GM18511 (cell line): ENCODE measurements at regions not wholly inside any gene's neighbourhood (a gene's known extent, or its start where the extent isn't known, plus 50 kb on each side); places are given as distances from the start of the nearest gene placed in this dataset.

Experiments used
- ATAC-seq: cut with Tn5 transposase; IDR thresholded peaks from one replicate; pipeline ENCODE4 v1.9.1; 2021; ENCODE audit warnings: mild to moderate bottlenecking, moderate library complexity; ENCODE audit not compliant: unreplicated experiment

DNA sequence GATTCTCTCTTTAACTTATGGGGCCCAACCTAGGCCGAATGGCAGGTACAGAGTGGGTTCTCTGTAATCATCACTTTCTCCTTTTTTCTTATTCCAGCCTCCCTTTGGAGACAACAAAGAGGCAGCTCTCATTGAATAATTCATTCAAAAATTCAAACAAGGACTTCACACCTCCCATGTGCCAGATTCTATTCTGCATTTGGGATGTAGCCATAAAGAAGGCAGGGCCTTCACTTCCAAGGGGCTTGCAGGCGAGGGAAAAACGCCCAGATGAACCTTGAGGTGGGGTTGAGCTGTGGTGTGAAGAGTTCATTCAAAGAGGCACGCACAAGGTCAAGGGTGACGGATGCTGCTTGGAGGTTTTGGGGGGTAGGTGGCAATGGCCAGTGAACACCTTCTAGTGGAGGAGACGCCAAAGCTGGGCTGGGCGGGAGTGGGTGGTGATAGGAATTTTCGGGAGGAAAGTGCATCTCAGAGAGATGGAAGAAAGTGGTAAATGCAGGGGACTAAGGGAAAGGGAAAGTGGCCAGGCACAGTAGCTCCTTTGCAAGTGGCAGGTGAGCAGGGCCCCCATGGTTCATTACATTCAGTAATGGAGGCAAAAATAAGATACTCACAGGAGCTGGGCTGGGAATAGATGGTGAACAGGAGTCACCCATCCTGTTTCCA is 499.6 kb downstream of the MIAT start:
- ATAC-seq, result no peak

DNA sequence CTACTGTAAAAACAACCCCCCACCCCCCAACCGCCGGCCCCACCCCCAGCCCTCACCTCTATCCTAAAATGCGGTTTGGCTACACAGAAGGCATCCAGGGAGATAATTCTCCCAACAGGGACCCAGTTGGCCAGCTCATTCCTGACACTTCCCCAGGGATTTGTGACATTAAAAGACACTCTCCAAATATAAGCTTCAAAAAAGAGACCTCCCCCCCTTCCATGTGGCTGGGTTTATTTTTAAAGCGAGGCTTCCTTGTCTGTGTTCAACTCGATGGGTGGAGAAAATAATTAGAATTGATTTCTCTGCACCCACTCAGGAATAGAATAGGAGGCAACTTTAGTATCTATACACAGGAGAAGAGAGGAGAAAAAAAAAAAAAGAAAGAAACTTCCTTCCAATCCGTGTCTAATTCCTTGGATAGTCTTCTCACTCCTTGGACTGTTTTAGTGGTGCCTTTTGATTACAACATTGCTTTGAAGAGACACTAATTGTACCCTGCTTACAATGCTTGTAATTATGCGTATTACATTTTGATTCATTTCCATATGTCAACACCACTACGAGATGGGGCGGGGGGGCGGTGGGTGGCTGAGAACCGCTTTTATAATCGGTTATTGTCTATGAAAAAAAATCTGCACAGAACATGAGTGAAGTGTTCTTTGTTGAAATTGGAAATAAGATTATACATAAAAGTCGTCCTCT is 500.4 kb downstream of the MIAT start:
- ATAC-seq, result no peak

DNA sequence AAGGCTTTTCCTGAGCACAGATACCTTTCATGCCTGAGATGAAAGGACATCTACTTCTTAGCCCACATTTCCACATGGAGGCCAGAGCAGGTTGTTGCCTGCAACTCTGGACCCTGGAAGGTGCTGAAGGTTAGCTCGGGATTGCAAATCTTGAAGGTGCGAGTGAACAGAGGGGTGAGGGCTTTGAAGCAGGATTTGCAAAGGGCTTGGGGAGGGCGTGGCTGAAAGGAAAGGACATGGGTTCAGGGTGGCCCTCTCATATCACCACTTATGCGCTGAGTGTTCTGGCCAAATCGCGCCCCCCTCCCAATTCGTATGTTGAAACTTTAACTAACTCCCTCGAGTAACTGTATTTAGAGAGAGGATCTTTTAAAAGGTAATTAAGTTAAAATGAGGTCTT is 501.6 kb downstream of the MIAT start:
- ATAC-seq, result no peak

DNA sequence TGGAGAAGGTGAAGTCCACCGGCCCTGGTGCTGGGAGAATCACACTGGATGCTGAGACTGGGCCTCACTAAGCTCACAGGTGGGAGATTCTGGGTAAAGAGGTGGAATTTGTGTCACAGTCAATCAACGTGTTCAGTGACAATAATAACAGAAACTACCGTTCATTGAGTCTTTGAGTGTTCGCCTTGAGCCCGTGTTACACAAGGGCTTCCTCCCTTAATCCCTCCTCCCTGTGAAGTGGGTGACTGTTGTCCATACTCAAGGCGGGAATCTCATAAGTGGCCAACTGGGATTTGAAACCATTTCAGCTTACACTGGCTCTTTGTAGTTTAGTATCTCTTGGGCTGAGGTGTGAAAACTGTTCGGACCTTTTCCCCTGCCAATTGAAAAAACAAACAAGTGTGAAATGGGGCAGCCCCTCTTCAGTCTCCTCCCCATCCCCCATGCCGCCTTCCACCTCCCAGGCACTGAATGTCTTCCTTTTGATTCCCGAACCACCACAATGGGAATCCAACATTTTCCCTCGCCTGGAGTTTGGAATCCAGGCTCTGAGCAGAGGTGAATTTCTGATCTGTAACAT is 502.4 kb downstream of the MIAT start:
- ATAC-seq, result no peak

DNA sequence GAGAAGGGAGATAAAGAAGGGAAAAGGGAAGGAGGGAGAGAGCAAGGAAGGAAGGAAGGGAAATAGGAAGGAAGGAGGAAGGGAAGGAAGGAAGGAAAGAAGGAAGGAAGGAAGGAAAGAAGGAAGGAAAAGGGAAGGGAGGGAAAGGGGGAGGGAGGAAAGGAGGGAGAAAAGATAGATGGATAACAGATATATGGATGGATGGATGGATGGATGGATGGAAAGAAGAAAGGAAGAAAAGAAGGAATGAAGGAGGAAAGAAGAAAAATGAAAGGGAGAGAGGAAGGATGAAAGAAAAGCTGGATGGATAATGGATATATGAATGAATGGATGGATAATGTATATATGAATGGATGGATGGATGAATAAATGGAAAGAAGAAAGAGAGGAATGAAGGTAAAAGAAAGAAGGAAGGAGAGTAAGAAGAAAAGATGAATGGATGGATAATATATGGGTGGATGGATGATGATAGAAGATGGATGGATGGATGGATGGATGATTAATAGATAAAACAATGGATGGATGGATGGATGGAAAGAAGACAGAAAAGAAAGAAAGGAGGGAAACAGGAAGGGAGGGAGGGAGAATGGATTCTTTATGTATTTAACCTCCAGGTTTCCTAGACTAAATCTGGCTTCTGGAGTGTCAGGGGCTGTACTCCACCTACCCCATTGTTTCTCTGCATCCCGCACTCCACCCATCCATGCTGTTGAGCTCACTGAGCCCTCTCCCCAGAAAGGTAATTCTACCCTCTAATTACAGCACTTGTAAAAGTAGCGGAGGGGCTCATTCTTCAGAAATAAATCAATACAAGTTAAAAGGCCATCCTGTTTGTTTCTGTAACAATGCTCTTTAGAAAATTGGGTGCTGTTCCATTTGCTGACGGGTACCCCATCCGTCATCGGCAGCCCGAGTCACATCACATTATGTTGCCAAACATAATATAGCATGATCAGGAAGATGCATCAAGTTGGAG is 506.1 kb downstream of the MIAT start:
- ATAC-seq, result no peak

DNA sequence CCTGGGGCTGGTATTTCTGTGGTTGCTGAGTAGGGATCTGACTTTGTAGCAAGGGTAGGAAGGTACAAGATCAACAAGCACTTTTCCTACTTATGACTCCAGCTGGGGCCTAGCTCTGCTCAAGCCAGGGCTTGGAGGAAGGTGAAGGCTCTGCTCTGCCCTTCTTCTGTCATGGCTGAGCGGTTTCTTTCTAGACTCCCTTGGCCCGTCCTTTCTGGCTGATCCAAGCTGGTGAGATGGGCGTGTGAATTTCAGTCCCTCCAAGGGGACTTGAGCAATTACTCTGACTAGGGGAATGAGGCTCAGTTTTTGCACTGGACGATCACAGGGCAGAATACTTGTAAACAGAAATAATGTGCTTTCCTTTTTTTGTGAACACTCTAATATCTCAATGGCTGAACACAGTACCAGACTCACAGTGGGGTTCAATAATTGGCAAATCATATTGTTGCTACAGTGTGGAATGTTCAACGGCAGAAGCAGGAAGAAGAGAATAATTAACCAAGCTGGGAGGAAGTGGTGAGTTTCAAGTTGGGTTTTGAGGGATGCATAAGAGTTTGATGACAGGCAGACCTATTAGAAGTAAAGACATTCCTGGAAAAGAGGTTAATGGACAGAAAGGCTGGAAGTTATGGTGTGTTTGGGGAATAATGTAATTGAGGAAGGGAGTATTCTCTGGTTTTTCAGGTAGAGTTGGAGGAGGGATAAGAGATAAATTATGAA is 507.6 kb downstream of the MIAT start:
- ATAC-seq, result no peak

DNA sequence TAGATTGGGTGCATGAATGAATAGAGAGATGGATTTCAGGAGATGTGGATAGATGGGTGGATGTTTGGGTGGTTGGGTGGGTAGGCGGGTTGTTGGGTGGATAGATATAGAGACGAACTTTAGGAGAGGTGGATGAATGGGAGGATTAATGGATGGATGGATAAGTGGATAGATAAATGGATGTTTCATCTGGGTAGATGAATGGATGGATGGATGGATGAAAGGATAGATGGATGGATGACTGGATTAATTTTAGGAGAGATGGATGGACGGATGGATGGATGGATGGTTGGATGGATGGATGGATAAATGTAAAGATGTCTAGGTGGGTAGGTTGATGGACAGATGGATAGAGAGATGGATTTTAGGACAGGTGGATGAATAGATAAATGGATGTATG is 511.3 kb downstream of the MIAT start:
- ATAC-seq, result no peak

DNA sequence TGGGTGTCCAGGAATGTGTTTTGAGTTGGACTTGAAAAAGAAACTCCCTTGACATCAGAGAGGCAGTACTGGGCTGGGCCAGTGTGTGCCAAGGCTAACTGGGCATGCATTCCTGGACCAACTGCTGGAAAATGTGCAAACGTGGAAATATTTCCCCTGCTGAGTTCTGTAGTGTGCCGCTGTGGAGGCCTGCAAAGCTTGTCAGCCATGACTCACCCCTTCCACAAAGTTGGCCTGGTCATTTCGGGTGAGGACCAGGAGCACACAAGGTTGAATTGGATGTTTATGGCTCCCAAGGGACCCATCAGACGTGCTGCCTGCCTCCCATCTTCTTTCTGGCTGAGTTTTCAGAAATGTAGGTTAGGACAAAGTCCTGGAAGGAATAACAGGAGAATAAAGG is 513.1 kb downstream of the MIAT start:
- no peak for ATAC-seq

DNA sequence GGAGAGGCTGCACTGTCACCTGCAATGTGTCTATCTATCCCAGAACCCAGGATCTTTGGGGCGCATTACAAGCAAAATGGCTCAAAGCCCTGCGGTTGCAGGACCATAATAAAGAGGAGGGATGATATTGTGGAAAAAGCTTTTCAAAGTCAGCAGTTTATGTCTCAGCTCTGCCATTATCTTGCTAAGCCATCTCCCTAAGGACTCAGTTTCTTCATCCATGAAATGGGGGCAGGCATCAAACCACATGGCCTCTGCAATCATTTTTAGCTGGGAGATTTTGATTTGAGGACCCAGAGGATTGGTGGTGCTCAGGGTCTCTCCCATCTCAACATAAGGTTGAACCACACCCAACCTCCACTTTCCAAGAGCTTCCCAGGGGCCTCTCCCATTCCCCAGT is 513.8 kb downstream of the MIAT start:
- ATAC-seq, result no peak

DNA sequence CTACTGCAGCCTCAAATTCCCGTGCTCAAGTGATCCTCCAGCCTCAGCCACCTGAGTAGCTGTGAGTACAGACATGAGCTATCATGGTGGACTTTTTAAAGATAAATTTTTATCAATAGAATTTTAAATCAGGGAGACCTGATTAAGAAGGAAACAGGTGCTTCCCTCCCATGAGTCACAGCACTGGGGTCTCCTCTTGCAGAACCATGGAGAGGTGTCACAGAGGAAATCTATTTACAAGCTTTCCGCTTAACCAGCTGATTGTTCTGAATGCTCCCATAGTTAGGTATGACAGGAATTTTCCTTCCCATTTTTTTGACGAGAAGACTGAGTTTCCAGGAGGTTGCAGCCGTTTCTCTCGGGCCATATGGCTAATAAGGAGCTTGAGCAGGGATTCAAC is 516.1 kb downstream of the MIAT start:
- ATAC-seq, result no peak

DNA sequence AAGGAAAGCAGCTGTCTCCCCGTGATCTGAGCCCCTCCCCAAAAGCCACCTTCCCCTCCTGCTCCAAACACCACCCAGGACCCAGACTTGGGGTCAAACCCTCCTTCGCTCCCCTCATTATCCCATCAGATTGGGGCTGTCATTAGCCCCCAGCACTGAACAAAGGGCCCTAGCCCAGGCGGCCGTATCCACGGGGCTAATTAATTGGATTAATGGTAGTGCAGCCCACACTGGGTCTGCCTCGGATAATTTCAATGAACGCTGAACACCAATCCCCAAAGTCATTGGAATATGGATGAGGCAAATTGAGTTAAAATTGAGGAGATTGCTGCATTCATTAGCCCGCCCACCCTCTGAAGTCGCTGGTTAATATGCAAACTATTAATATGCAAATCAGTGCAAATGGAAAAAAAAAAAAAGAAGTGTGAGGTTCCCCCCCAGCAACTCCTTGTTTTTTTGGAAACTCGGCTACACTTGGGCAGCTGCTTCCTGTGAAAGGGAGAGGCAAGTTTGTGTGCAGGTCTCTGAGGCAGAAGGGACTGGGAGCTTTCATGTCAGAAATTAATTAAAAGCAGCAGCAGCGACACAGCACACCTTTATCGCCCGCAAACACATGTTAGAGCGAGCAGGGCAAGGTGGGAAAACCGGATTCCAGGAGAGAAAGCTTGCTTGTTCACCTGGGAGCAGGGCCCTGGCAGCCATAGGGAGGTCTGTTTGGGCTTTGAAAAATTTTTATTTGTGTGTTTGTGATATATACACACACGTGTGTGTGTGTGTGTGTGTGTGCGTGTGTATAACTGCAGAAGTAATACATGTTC is 517.8 kb downstream of the MIAT start:
- no peak for ATAC-seq

DNA sequence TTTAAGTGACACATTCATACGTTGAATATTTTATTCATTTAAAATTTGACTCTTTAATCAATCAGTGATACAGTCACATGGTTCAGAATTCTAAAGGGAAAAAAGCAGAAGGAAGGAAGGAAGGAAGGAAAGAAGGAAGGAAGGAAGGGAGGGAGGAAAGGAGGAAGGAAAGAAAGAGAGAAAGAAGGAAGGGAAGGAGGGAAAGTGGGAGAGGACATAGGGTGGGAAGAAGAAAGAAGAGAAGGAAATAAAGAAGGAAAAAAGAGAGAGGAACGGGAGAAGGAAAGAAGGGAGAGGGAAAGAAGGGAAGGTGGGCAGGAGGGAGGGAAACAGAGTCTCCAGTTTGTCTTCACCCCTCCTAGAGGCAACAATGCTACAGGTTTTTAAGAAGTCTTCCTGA is 518.6 kb downstream of the MIAT start:
- ATAC-seq, result no peak

DNA sequence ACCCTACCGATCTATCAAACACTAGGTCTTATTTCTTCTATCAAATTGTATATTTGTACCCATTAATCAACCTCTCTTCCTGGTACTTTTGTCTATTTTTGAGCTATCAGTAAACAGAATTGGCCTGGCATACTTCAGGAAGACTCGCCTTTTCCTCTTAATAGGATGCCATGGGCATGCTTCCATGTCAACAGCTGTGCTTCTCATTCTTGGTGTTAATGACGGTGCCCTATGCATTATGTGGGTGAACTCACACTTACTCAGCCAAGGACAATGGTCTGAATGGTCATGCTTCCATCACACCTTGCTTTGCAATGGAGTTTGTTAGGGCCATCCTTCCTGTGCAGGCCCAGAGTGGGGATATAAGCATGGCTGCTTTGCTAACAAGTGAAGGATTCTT is 521.8 kb downstream of the MIAT start:
- ATAC-seq, result no peak

DNA sequence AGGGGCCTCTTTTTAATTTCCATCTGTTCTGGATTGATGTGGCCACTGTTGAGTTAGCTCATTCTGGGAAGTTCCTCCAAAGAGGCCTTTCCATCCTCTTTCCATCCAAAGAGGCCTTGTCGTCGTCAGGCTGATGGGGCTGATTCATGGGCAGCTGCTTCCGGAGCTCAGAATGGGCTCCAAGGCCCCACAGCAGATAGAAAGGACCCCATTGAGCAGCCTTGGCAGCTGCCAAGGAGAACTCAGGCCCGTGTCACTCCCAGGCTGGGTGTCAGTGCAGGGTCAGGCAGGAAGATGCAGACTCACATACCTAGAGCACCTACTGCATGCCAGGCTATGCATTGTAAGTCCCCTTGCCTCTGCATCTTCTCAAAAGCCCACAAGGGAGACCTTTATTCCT is 524.1 kb downstream of the MIAT start:
- ATAC-seq, result no peak

DNA sequence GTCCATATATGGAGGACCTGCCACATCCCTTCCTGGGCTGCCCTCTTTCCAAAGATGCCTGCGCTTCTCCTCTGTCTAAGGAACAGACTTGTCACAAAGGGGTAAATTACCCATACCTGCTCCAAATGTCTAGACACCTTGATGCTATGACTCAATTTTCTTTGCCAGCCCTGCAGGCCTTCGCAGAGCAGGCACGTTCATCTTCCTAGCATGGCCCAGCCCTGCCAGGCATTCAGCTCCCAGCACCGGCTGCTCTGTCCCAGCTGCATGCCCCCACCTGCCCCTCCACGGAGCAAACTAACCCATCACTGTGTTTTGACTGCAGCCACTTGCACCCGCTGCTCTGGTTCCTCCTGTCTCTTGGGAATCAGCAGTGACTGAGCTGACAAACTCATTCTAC is 526.1 kb downstream of the MIAT start:
- ATAC-seq, result no peak

DNA sequence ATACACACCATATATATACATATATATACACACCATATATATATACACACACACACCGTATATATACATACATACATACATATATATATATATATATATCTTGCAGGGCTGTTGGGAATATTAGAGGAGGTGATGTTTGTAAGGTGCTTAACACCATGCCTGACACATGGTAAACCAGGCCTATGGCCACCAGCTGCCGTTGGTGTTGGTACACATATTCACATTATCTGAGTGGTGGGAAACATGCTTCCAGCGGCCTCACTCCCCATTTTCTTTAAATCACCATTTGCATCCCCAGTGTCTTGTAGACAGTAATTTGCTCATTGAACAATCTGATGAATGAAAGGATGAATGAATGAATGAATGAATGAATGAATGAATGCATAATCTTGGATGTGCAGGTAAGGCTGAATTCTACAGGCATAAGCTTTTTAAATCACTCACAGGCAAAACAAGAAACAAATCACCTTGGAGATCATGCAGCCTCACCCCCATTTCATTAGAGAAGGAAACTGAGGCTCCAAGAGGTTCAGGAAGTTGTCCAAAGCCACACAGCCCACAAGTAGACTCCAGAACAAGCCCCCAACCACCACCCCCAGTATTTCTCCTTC is 527.8 kb downstream of the MIAT start:
- ATAC-seq, result no peak

DNA sequence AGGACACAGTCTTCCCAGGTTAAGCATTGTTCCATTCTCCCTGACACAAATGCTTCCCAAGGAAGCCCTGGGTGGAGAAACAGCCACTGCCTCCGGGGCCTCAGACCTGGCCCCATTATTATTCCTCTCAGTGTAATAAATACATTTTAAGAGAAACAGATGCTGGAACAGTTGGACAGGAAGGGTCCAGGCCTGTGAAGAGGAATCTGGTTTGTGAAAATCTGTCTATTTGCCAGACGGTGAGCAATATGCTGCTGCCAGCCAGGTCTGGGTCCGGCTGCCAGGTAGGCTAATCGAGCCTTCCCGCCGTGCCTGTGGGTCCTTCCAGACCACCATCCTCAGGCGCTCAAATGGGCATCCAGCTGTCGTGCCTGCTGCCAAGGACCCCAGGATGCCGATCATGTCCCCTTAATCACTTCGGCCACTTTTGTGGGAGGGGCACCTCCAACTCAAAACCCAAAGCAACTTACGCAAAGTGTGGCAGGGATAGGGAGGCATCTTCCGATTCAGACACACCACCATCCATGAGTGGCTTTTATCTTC is 528.4 kb downstream of the MIAT start:
- no peak for ATAC-seq

DNA sequence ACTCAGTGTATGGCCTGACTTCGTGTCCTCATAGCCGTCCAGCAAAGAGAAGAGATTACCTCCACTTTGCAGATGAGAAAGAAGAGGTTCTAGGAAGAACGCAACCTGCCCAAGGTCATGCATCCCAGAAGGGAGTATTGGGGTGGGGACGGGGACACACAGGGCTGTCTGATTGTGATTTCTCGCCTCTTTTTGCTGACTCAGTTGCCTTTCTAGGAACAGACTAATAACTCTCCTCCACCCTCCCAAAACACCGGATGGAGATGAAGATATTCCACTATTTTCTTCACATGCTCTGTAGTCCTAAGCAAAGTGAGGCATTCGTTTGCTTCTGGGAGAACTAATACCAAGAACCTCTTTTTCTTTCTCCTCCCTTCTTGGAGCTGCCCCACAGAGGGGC is 529.3 kb downstream of the MIAT start:
- ATAC-seq, result no peak

DNA sequence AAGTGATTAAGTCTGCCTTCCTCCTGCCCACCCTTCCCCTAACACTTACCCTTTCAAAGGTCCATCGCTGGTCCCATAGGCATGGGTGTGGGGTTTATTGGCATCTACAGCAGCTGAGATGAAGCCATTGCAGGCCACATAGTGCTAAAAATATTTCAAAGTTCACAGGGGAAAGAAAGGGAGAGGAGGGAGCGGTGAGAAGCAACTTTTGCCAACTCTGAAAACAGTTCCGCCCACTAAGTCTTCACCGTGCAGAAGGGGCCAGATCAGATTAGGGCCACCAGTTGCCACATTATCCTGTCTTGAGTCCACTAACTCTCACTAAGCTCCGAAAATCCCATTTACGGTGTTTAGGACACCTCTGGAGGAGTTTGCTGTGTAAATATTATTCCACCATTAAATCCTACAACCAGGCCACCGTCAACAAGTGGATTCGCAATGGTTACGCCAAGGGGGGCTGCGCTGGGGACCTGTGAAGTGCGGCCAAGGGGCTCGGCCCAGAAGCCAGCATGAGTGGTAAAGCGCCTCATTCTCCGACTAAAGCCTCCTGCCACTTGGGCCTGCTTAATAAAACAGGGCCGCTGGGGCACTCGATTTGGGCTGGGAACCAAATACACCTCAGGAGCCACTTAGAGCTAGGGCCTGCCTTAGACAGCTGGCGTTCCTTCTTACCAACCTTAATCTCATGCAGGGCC is 534.9 kb downstream of the MIAT start:
- no peak for ATAC-seq
